ENCODE measurements at regions not wholly inside any gene's neighbourhood (a gene's known extent, or its start where the extent isn't known, plus 50 kb on each side); places are given as distances from the start of the nearest gene placed in this dataset.

- no peak for DNase-seq (ENCODE audit: low spot score)
Observed at GRCh38 chr4:17112292-17112659, 213.8 kb upstream of the LDB2 start.

DNA sequence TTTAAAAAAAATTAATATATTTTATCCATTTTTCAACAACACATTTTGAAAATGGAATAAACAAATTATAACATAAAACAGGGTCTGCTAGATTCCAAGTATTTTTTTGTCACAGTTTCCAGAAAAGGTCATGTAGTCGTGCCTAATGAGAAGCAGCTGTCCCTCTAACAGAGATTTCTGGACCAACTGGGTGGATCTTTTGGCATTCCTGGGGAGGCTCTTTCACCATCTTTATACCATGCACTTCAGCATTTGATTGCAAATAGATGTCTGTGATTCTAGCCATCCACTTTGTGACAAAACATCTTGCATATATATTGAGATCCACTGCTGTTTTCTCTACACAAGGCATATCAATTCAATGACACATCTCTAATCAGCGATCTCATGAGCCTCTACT is 210.7 kb upstream of the LDB2 start:
- no peak for DNase-seq (ENCODE audit: low spot score)

DNA sequence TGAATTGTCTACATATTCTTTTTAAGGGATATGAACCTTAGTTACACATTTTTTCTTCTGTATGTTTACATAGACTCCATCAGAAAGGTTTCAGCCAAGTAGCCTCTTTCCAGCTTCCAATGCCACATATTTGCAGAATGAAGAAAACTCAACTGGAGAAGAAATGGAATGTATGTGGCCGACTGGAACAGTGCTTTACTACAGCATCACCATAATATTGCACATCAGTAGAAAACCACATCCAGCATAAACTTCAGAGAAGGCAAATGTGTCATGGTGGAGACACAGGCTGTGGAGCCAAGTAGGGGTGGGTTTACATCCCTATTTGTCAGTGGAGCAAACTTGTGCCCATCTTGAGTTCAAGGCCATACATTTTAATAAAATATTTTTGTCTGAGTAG is 204.8 kb upstream of the LDB2 start:
- DNase-seq (ENCODE audit: low spot score), result no peak

DNA sequence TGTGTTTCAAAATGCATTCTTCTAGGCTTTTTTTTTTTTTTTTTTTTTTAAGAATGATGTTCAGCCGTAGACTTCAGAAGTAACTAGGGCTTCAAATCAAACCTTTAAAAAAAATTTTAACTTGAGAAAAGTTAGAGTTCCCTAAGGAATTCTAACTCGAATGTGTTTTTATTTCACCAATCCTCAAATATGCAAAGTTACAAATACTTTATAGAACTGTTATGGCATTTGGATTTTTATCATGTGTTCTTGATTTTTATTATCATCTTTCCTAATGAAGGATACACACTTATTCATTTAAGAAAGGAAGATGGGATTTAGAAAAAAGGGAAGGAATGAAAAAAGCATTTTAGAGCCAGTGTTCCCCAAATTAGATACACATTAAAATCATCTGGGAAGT is 200.6 kb upstream of the LDB2 start:
- DNase-seq (ENCODE audit: low spot score), result no peak

DNA sequence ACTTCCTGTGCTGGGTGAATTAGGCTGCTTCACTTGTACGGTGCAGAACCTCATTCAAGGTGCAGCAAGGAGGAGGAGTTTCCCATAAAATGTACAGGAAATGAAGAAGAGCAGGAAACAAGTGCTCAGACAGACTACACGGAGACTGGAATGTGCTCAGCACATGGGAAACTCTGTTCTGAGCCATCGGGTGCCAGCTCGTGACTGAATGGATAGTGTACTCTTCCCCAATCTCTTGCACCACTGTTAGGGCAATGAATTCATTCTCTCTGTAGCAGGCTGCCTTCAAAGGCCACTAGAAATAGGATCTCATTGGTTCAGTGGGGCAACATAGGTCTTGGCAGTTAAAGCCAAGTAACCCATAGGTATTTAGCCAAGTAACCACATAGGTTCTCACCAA is 200.0 kb upstream of the LDB2 start:
- DNase-seq (ENCODE audit: low spot score), result no peak

DNA sequence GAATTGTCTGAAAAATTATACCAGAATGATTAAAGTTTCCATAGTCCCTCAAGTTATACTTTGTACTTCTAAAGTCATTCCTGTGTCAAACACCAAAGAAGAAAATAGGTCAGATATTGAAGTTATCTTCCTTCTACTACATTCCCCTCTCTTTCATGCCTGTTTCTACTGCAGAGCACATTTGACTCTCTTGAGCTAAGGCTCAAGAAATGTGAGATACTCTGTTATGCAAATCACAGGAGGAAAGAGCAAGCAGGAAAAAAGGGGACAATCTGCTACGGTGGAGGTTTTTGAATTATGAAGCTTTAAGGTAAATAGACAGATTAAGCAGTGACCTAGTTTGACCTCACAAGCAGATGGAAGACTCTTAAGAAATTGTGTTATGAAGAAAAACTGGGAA is 198.9 kb upstream of the LDB2 start:
- no peak for DNase-seq (ENCODE audit: low spot score)

DNA sequence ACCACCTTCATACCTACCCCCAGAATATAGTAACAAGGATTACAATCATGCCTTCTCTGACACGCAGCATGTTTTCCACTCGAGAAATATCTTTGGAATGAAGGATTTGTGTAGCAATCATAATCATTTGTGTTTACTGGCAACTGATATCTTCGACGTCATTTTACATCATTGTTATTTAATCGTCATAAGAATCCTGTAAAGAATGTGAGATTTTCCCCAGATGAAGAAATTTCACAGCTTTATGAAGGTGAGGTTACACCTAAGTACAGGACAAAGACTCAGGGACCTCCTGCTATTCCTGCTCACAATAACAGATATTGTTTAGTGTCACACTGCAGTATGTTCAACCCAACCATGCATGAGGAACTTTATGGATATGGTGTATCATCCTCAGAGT is 198.2 kb upstream of the LDB2 start:
- DNase-seq (ENCODE audit: low spot score), result no peak

DNA sequence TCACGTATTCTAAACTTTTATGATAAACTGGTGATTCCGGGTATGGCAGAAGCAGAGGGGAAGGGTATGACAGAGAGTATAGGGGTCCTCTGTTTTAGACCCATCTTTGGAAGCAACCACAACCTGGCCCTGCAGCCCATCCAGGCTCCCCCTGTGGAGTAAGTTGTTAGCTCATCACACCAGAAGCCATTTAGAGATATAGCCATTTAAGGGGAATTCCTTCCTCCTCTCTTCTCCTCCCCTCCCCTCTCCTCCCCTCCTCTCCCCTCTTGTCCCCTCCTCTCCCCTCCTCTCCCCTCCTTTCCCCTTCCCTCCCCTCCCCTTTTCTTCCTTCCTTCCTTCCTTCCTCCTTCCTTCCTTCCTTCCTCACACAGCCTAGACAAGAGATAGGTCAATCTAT is 197.3 kb upstream of the LDB2 start:
- no peak for DNase-seq (ENCODE audit: low spot score)

GRCh38 chr4:17094876-17095210 is 196.4 kb upstream of the LDB2 start:
- DNase-seq (ENCODE audit: low spot score), result no peak

DNA sequence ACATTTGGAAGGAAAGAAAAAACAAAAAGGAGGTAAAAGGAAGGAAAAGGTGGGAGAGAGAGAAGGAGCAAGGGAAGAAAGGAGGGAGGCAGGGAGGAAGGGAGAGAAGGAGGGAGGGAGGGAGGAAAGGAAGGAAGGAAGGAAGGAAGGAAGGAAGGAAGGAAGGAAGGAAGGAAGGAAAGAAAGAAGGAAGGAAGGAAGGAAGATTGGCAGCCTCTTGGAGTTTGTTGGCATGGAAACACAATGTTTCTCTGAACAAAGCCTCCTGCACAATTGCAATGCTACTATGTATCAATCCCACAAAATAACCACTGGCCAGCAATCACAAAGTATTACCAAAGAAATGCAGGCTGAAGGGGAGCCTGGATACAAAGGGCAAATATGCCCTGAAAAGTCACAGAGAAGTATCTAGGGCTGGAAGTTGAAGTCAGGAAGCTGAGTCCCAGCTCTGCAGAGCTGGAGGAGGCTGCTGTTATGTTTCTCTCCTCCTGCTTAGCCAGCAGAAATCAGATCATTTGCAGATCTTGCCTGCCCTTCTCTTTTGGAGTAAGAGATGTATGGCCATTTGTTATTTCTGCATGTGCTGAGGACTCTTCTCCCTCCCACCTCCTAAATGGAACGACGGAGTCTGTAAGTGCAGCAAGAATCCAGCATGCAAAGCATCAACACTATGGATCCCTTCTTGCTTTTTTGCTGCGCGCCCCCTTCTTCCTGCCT is 195.9 kb upstream of the LDB2 start:
- no peak for DNase-seq (ENCODE audit: low spot score)

GRCh38 chr4:17093481-17093880 is 195.0 kb upstream of the LDB2 start:
- DNase-seq (ENCODE audit: low spot score), result no peak

DNA sequence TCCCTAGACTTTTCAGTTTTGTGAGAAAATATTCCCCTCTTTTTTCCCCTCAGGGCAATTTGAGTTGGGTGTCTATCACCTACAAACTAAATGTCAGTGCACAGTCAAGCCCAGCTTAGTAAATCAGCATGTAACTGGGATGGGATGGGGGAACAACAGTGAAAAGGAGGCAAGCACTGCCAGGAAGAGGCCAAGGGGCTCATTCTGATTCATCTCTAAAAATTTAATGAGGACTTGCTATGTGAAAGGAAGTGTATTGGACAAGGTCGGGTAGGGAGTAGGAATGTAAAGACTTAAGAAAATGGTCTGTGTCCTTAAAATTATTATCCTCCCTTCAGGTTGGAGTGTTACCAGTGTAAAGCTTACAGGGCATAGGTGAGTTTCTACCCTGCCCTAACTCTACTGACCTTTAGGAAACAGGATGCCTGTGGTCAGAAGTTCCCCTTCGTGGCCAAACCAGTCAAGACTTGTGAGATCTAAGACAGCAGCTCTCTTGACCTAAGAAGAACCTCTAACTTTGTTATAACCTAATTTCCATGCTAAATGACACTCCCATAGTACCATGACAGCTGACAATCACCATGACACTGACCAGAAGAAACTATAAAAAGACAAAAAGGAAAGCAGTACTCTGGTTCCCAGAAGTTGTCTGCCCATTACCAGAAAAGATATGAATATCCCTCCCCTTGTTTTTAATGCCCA is 194.4 kb upstream of the LDB2 start:
- no peak for DNase-seq (ENCODE audit: low spot score)

- no peak for DNase-seq (ENCODE audit: low spot score)
Observed at GRCh38 chr4:17091104-17091503, 192.7 kb upstream of the LDB2 start.

- no peak for DNase-seq (ENCODE audit: low spot score)
Observed at GRCh38 chr4:17090063-17090462, 191.6 kb upstream of the LDB2 start.

GRCh38 chr4:17085416-17085815 is 187.0 kb upstream of the LDB2 start:
- no peak for DNase-seq (ENCODE audit: low spot score)

DNA sequence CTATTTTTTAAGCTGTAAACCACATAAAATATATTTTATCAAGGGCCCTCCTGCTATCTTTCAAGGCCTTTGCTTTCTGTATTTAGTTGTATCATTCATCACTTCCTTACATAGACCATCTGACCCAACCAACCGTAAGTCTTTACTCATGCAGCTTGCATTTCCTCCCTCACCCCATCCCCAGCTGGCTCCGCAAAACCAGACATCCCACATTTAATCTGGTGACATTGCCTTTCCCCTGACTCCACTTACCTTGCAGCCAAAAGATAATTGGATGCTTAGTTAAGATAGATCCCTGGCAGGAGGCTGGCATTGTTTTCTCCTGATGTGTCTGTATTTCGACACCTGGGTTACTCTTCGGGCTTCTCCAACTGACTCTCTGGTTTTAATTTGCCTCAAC is 183.7 kb upstream of the LDB2 start:
- DNase-seq (ENCODE audit: low spot score), result no peak

- no peak for DNase-seq (ENCODE audit: low spot score)
Observed at GRCh38 chr4:17081179-17081578, 182.7 kb upstream of the LDB2 start.

DNA sequence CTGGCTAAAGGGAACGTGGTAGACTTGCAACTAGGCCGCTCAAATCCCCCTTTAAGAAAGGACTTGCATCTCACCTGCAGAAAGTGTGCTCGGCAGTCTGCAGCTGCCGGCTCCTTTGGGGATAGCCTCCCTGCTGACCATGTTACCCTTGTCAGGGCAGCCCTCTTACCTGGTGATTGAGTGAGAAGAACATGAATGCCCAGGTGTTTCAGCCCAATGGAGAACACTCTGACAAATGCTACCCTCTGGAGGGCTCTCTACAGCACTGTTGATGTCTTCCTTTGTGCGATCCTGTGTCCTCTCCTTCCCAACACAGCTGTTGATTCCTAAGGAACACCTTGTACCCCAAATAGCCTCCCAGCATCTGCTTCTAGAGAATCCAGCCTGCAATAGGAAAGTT is 178.7 kb upstream of the LDB2 start:
- no peak for DNase-seq (ENCODE audit: low spot score)

GRCh38 chr4:17072483-17072882 is 174.0 kb upstream of the LDB2 start:
- no peak for DNase-seq (ENCODE audit: low spot score)

- peak; percentile 50 for DNase-seq (ENCODE audit: low spot score)
Observed at GRCh38 chr4:17068891-17069290, 170.4 kb upstream of the LDB2 start.

DNA sequence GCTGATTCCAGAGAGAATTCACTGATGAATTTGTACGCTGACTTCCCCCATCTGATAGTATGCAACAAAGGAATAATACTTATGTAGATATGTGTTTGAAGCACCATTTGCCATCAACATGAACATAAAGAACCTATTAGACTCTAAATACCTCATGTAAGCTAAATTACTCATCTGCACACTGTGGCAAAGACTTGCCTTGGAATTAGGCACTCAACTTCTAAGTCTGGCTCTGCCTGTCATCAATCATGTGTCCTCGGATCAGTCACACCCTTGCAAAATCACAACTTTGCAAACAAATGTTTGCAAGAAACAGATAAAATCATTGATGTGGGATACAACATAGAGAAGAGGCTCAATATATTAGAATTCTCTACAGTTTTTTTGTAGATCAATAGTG is 169.9 kb upstream of the LDB2 start:
- no peak for DNase-seq (ENCODE audit: low spot score)

DNA sequence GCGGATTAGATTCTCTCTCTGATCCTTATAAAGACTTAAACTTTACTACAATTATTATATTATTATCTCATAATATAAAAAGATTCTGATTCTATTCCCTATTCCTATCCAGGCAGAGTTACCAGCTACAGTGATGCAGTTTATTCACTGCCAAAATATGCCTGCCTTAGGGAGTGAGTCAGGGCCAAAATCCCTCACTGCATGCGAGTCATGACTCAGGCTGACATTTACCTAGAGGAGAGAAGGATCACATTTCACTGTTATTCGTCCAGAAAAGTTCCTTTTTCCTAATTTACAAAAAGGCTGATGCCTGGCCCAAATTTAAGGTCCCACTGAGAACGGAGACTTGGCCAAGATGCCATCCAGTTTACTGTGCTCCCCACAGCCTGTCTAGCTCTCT is 168.5 kb upstream of the LDB2 start:
- DNase-seq (ENCODE audit: low spot score), result no peak

- no peak for DNase-seq (ENCODE audit: low spot score)
Observed at GRCh38 chr4:17066236-17066635, 167.8 kb upstream of the LDB2 start.

GRCh38 chr4:17065821-17066220 is 167.4 kb upstream of the LDB2 start:
- DNase-seq (ENCODE audit: low spot score), result no peak
